Mesenchymal stem cell (in vitro differentiated cells and primary cell): ENCODE measurements at regions not wholly inside any gene's neighbourhood (a gene's known extent, or its start where the extent isn't known, plus 50 kb on each side); places are given as distances from the start of the nearest gene placed in this dataset.

ENCODE experiments used
- DNase-seq: peaks from one replicate; pipeline ENCODE4 v3.0.0-alpha.2; 2013
- H2AFZ ChIP-seq: one replicate; pipeline ENCODE4 v1.6.1; 2013; ENCODE audit warnings: low read depth, mild to moderate bottlenecking, control low read depth, inconsistent platforms, low read length, moderate library complexity
- H2AK5ac ChIP-seq: 2 replicates; pipeline ENCODE4 v1.6.1; 2013; ENCODE audit warnings: low read length, moderate library complexity, mild to moderate bottlenecking, inconsistent platforms; ENCODE audit not compliant: severe bottlenecking
- H2BK120ac ChIP-seq: one replicate; pipeline ENCODE4 v1.6.1; 2013; ENCODE audit warnings: low read depth, mild to moderate bottlenecking, inconsistent platforms, low read length, moderate library complexity
- H2BK12ac ChIP-seq, 2 experiments: one replicate each; pipeline ENCODE4 v1.6.1; 2013; ENCODE audit warnings: inconsistent platforms in 2 of 2, low read length in 2 of 2, mild to moderate bottlenecking in 2 of 2, moderate library complexity in 2 of 2, control low read depth in 1 of 2
- H2BK15ac ChIP-seq: one replicate; pipeline ENCODE4 v1.6.1; 2013; ENCODE audit warnings: mild to moderate bottlenecking, low read depth, inconsistent platforms; ENCODE audit not compliant: poor library complexity, severe bottlenecking
- H2BK5ac ChIP-seq: 2 replicates; pipeline ENCODE4 v1.6.1; 2013; ENCODE audit warnings: low read depth, mild to moderate bottlenecking, low read length, control low read depth, inconsistent platforms; ENCODE audit not compliant: poor library complexity, severe bottlenecking
- H3K14ac ChIP-seq, 2 experiments: one replicate each; pipeline ENCODE4 v1.6.1; 2013; ENCODE audit warnings: inconsistent platforms in 2 of 2, low read length in 2 of 2, control low read depth in 1 of 2, mild to moderate bottlenecking in 1 of 2, moderate library complexity in 1 of 2
- H3K18ac ChIP-seq, 2 experiments: one replicate each; pipeline ENCODE4 v1.6.1; 2013; ENCODE audit warnings: inconsistent platforms in 2 of 2, low read length in 2 of 2, control low read depth in 1 of 2, low read depth in 1 of 2, mild to moderate bottlenecking in 1 of 2
- H3K23ac ChIP-seq, 2 experiments: one replicate each; pipeline ENCODE4 v1.6.1; 2013; ENCODE audit warnings: inconsistent platforms in 2 of 2, low read length in 2 of 2, mild to moderate bottlenecking in 2 of 2, moderate library complexity in 2 of 2, control low read depth in 1 of 2
- H3K27ac ChIP-seq: 2 replicates; pipeline ENCODE4 v1.5.1; 2013; ENCODE audit warnings: mild to moderate bottlenecking, moderate library complexity, low read length, control low read depth, inconsistent platforms; ENCODE audit not compliant: poor library complexity, severe bottlenecking
- H3K27me3 ChIP-seq, 2 experiments: 2 replicates each; pipeline versions ENCODE4 v1.6.1 to v1.7.0; 2013; ENCODE audit warnings: low read length in 2 of 2, mild to moderate bottlenecking in 2 of 2, moderate library complexity in 2 of 2, control low read depth in 1 of 2, inconsistent platforms in 1 of 2; ENCODE audit not compliant: control insufficient read depth in 1 of 2, insufficient read depth in 1 of 2
- H3K36me3 ChIP-seq, 2 experiments: 2 replicates each; pipeline versions ENCODE4 v1.6.1 to v1.7.0; 2013; ENCODE audit warnings: low read length in 2 of 2, control low read depth in 1 of 2, inconsistent platforms in 1 of 2, low read depth in 1 of 2, mild to moderate bottlenecking in 1 of 2; ENCODE audit not compliant: insufficient read depth in 2 of 2, control insufficient read depth in 1 of 2
- H3K4ac ChIP-seq, 2 experiments: one replicate each; pipeline ENCODE4 v1.6.1; 2013; ENCODE audit warnings: inconsistent platforms in 2 of 2, low read length in 2 of 2, mild to moderate bottlenecking in 2 of 2, moderate library complexity in 2 of 2, control low read depth in 1 of 2, low read depth in 1 of 2
- H3K4me1 ChIP-seq: 2 replicates; pipeline ENCODE4 v1.6.1; 2013; ENCODE audit warnings: low read depth, low read length, control low read depth; ENCODE audit not compliant: control insufficient read depth, insufficient read depth
- H3K4me2 ChIP-seq: 2 replicates; pipeline ENCODE4 v1.6.1; 2013; ENCODE audit warnings: low read length, mild to moderate bottlenecking, inconsistent platforms; ENCODE audit not compliant: poor library complexity, severe bottlenecking
- H3K4me3 ChIP-seq, 2 experiments: 2 replicates each; pipeline versions ENCODE4 v1.5.1 to v1.7.0; 2013; ENCODE audit warnings: low read length in 2 of 2, mild to moderate bottlenecking in 2 of 2, control low read depth in 1 of 2, low read depth in 1 of 2; ENCODE audit not compliant: insufficient read depth in 1 of 2
- H3K79me1 ChIP-seq: replicated peaks from 2 replicates; pipeline ENCODE4 v1.6.1; 2013; ENCODE audit warnings: mild to moderate bottlenecking, control low read depth, low read length, inconsistent platforms; ENCODE audit not compliant: poor library complexity, severe bottlenecking
- H3K9ac ChIP-seq: 2 replicates; pipeline ENCODE4 v1.7.0; 2013; ENCODE audit warnings: mild to moderate bottlenecking, low read length, moderate library complexity
- H3K9me3 ChIP-seq: 2 replicates; pipeline ENCODE4 v1.7.0; 2013; ENCODE audit warnings: mild to moderate bottlenecking, low read length; ENCODE audit not compliant: control insufficient read depth
- H4K8ac ChIP-seq: one replicate; pipeline ENCODE4 v1.6.1; 2013; ENCODE audit warnings: inconsistent platforms, mild to moderate bottlenecking, low read length, moderate library complexity
- H4K91ac ChIP-seq: one replicate; pipeline ENCODE4 v1.6.1; 2013; ENCODE audit warnings: mild to moderate bottlenecking, low read length, inconsistent platforms
- WGBS: methylation state at CpG from one replicate; pipeline ENCODE4 v1.1.7; 2013; ENCODE audit warnings: mixed read lengths; 5-methylcytosine and 5-hydroxymethylcytosine counted together

DNA sequence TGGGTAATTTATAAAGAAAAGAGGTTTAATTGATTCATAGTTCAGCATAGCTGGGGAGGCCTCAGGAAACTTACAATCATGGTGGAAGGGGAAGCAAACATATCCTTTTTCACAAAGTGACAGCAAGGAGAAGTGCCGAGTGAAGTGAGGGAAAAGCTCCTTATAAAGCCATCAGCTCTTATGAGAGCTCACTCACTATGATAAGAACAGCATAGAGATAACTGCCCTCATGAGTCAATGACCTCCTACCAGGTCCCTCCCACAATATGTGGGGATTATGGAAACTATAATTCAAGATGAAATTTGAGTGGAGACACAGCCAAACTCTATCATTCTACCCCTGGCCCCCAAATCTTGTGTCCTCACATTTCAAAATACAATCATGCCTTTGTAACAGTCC is 115.8 kb upstream of the LAMA2 start:
- H3K4me3 ChIP-seq: no peak overlapping the region
- no peak overlapping the region for H2BK12ac ChIP-seq
- no peaks in the 10 kb centered on the region for H3K4me1 ChIP-seq
- H3K9ac ChIP-seq: no peak overlapping the region
- H2BK15ac ChIP-seq: no peak overlapping the region
- no peak overlapping the region for H4K8ac ChIP-seq
- peaks cover 9% of the 10 kb centered on the region for H3K9me3 ChIP-seq
- no peaks in the 10 kb centered on the region for H3K79me1 ChIP-seq
- H3K4ac ChIP-seq: no peak overlapping the region
- H2AFZ ChIP-seq: no peak overlapping the region
- no peak overlapping the region for H2BK5ac ChIP-seq
- H3K27ac ChIP-seq: no peak overlapping the region
- DNase-seq: no peak
- no peak overlapping the region for H2AK5ac ChIP-seq
- H3K36me3 ChIP-seq: no peaks in the 10 kb centered on the region
- H3K23ac ChIP-seq: no peak overlapping the region
- no peak overlapping the region for H4K91ac ChIP-seq
- no peaks in the 10 kb centered on the region for H3K27me3 ChIP-seq
- 80% methylated on average over 1 of the region's 1 CpG for WGBS
- no peak overlapping the region for H3K14ac ChIP-seq
- H2BK120ac ChIP-seq: no peak overlapping the region
- no peak overlapping the region for H3K4me2 ChIP-seq
- no peak overlapping the region for H3K18ac ChIP-seq

DNA sequence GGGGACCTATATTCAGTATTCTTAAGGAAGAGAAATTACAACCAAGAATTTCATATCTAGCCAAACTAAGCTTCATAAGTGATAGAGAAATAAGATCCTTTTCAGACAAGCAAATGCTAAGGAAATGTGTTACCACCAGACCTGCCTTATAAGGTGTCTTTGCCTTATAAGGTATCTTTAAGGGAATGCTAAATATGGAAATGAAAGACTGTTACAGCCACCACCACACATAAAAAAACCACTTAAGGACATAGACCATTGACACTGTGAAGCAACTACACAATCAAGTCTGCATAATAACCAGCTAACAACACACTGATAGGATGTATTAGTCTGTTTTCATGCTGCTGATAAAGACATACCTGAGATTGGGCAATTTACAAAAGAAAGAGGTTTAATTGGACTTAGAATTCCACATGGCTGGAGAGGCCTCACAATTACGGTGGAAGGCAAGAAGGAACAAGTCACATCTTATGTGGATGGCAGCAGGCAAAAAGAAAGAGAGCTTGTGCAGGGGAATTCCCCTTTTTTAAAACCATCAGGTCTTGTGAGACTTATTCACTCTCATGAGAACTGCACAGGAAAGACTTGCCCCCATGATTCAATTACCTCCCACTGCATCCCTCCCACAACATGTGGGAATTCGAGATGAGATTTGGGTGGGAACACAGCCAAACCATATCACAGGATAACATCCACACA is 119.2 kb upstream of the LAMA2 start:
- H3K18ac ChIP-seq: no peak overlapping the region
- no peak overlapping the region for H2BK15ac ChIP-seq
- H3K4ac ChIP-seq: no peak overlapping the region
- no peak overlapping the region for H4K91ac ChIP-seq
- no peaks in the 10 kb centered on the region for H3K79me1 ChIP-seq
- H3K4me3 ChIP-seq: no peak overlapping the region
- no peak overlapping the region for H2BK12ac ChIP-seq
- no peaks in the 10 kb centered on the region for H3K36me3 ChIP-seq
- no peaks in the 10 kb centered on the region for H3K4me1 ChIP-seq
- no peak overlapping the region for H2AFZ ChIP-seq
- WGBS: 86% methylated on average over 2 of the region's 2 CpGs
- no peak overlapping the region for H3K23ac ChIP-seq
- no peak overlapping the region for H3K9ac ChIP-seq
- H3K27me3 ChIP-seq: no peaks in the 10 kb centered on the region
- no peak overlapping the region for H2BK120ac ChIP-seq
- H3K14ac ChIP-seq: no peak overlapping the region
- H2BK5ac ChIP-seq: no peak overlapping the region
- H3K9me3 ChIP-seq: peaks cover 9% of the 10 kb centered on the region
- DNase-seq: no peak
- H3K27ac ChIP-seq: no peak overlapping the region
- H3K4me2 ChIP-seq: no peak overlapping the region
- H4K8ac ChIP-seq: no peak overlapping the region
- no peak overlapping the region for H2AK5ac ChIP-seq

DNA sequence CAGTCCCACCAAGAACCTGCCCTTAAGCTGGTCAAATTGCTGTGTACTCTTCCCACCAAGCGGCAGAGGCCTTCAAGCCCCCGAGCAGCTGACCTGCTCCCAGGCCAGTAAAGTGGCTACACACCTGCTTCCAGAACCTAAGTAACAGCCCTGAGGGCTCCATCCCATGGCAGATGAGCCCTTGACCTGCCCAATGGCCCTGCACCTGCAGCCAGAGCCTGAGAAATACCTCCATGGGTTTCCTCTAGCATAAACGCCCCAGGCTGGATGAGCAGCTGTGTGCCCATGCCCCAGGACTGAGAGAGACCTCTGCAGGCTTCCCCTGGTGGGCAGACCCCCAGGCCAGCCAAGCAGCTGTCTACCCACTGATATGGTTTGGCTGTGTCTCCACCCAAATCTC is 123.0 kb upstream of the LAMA2 start:
- H3K4ac ChIP-seq: no peak overlapping the region
- no peaks in the 10 kb centered on the region for H3K4me1 ChIP-seq
- H3K4me2 ChIP-seq: no peak overlapping the region
- H3K36me3 ChIP-seq: no peaks in the 10 kb centered on the region
- no peak overlapping the region for H3K14ac ChIP-seq
- H3K9ac ChIP-seq: no peak overlapping the region
- H3K27me3 ChIP-seq: no peaks in the 10 kb centered on the region
- no peak overlapping the region for H3K23ac ChIP-seq
- no peak overlapping the region for H3K27ac ChIP-seq
- no peak overlapping the region for H3K18ac ChIP-seq
- no peaks in the 10 kb centered on the region for H3K9me3 ChIP-seq
- H2BK5ac ChIP-seq: no peak overlapping the region
- no peak overlapping the region for H2AK5ac ChIP-seq
- no peak overlapping the region for H2AFZ ChIP-seq
- no peak overlapping the region for H2BK12ac ChIP-seq
- WGBS: 85% methylated on average over 3 of the region's 3 CpGs
- no peak overlapping the region for H2BK15ac ChIP-seq
- no peak overlapping the region for H3K4me3 ChIP-seq
- DNase-seq: no peak
- no peak overlapping the region for H4K8ac ChIP-seq
- H2BK120ac ChIP-seq: no peak overlapping the region
- H3K79me1 ChIP-seq: no peaks in the 10 kb centered on the region
- H4K91ac ChIP-seq: no peak overlapping the region

DNA sequence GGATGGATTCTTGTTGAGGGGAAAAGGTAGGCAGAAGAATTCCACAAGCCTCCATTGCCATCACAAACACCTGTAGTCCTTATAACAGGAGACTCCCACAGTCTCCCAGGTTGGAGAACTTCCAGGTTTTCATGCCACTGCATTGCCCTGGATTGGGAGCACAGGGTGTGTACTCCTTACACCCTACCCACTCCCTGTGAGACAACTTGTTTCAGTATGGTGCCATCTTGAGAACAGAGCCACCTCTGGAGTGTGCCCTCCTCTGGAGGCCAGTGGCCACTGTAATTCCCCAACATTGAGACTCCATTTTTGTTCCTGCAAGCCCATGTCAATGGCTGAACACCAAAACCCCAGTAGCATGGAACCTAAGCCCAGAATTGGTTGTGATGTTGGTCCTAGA is 123.5 kb upstream of the LAMA2 start:
- no peak overlapping the region for H3K9ac ChIP-seq
- no peaks in the 10 kb centered on the region for H3K4me1 ChIP-seq
- no peak overlapping the region for H2BK12ac ChIP-seq
- H3K14ac ChIP-seq: no peak overlapping the region
- H2BK5ac ChIP-seq: no peak overlapping the region
- no peak overlapping the region for H3K4ac ChIP-seq
- no peak overlapping the region for H4K91ac ChIP-seq
- H3K18ac ChIP-seq: no peak overlapping the region
- no peaks in the 10 kb centered on the region for H3K27me3 ChIP-seq
- H3K4me3 ChIP-seq: no peak overlapping the region
- H3K36me3 ChIP-seq: no peaks in the 10 kb centered on the region
- no peaks in the 10 kb centered on the region for H3K79me1 ChIP-seq
- no peak overlapping the region for H3K23ac ChIP-seq
- no peak overlapping the region for H3K27ac ChIP-seq
- H4K8ac ChIP-seq: no peak overlapping the region
- no peak overlapping the region for H2AK5ac ChIP-seq
- no peak overlapping the region for H3K4me2 ChIP-seq
- no peak overlapping the region for H2AFZ ChIP-seq
- DNase-seq: no peak
- no peak overlapping the region for H2BK15ac ChIP-seq
- H3K9me3 ChIP-seq: no peaks in the 10 kb centered on the region
- no peak overlapping the region for H2BK120ac ChIP-seq
